NCI-H1105 treated with DMSO at 0.1 percent for 48 hours (cell line): ENCODE measurements at regions not wholly inside any gene's neighbourhood (a gene's known extent, or its start where the extent isn't known, plus 50 kb on each side); places are given as distances from the start of the nearest gene placed in this dataset.
"Not testable (repeated sequence)": the region's sequence is repeated elsewhere in the genome, so short reads cannot be mapped to it uniquely, and the experiment has no call there.

Source experiments
- DNase-seq: peaks from one replicate; lab custom pipeline; 2025; lab: John Stamatoyannopoulos, UW

DNA sequence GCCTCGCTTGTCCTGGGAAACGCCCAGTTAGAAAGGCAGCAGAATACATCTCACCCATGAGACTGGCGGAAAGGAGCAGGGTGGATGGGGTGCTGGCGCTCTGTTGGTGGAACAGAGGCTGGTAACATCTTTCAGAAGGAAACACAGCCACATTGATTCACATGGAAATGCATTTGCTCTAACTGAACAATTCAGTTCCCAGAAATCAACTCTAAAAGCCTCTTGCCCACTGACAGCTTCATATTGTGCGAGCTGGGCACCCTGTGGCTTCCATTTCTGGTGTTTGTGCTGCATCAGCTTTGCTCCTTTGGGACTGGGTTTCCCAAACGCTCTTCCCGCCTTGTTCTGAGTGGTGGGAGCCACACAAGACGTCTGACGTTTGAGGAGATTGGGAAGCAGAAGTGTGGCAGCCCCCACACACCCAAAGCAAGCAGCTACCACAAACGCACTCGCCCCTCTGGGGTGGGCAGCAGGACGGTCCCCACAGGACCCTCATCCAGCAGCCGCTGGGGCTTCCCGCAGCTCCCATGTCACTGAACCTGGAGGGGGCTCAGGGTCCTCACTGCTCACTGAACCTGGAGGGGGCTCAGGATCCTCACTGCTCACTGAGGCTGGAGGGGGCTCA, 229.5 kb downstream of the ERMARD start:
- no peak for DNase-seq

DNA sequence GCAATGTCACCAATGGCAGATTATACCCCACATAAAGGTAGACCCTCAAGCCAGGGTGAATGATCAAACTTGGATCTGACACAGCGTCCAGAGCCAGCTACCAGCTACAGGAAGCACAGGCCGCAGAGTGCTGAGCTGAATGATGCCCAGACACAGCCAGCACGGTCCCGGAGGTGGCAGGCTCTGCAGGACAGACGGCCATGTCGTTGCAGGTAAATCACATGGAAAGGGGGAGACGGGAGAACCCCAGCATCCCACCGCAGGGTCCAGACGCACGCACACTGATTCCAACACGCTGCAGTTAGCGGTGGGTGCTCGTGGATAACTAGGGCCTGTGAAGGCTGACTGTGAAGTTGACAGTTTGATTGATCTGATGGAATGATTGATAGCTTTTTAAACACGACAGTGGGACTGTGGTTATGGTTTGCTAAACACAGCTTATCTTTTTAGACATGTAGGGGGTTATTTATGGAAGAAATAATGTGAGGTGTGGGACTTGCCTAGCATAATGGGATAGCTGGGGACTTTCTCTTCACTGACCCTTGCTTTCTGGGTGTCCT, 228.5 kb downstream of the ERMARD start:
- no peak for DNase-seq

DNA sequence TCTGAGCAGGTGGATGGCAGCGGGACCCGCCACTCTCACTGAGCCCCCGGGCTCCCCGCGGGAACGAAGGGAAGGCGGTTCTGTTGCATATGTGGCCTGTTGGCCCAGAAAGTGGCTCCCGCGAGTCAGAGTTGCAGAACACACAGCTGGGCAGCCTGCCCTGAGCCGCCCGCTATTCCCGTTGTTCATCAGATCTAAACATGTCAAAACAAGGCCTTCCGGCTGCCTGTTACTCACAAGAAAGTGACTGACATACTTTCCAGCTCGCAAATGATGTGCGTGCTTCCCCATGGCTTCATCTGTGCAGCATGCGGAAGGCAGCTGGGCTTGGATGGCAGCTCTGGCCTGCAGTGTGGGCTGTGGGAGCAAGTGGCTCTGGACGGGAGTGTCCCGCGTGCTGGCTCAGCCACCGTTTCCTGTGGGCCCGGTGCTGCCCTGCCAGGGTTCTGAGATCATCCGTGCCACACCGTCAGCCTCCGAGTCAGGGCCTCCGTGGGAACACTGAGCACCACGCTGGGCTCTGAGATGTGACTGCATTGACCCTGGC, 227.3 kb downstream of the ERMARD start:
- no peak for DNase-seq

DNA sequence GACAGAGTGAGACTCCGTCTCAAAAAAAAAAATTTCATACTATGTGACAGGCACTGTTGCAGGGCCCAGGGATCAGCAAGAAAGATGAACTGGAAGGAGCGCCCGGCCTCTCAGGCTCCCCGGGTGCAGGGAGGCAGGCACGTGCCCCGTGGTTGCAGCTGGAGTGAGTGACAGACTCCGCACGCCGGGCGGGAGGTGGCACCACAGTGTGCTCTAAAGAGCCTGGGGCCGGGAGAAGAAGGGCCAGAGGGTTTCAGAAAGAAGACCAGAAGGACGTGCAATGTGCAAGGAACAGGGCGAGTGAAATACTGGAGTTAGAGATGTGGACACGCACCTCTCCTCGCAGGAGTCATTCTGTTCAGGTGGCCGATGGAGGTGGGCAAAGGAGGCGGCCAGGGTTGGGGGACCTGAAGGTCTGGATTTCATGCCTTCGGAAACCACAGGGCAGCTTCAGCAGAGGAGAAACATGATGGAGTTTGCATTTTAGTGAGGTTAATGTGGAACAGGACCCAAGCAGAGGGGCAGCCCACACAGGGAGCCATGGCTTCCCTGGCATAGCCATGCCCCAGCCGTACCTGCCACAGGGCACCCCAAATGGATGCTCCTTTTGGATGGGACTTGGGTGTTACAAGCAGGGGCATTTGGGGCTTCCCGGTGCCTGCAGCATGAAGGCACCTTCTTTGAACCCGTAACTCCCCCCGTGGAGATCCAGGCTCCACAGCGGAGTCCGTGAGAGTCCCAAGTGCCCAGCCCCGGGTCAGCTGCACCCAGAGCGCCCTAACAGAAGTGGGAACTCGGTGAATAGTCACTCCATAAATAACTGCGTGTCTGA, 226.2 kb downstream of the ERMARD start:
- DNase-seq: no peak

DNA sequence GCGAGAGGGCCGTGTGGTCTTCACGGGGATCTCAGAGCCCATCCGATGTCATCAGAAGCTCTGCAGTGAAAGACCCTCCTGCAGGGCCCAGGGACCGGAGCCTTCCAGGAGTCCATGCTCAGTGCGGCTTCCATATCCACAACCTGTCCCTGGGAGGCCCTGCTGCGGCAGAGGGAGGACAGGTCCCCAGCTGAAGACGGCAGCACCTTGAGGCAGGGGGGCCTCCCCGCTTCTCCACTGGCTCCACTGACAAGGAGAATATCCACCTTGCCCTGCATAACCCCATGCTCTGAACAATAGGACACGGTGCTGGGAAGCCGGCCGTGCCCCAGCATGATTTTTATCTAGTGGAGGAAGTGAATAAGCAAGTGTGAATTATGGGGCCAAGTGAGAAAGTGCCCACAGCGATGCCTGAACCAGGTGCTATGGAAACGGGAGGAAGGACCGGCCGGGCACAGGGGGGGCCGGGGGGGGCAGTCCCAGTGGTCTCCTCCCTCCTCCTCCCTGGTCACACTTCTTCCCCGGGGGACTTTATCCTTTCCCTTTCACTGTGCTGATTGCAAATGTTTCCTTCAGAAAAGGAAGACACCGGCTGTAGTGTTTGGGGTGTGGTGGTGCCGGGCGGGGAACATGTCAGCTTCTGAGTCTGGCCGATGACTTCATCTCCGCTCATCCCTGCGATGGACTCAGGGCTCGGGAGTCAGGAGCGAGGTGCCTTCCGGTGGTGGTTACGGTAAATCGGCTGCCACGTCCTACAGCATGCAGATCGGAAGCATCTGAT, 225.1 kb downstream of the ERMARD start:
- DNase-seq: no peak

DNA sequence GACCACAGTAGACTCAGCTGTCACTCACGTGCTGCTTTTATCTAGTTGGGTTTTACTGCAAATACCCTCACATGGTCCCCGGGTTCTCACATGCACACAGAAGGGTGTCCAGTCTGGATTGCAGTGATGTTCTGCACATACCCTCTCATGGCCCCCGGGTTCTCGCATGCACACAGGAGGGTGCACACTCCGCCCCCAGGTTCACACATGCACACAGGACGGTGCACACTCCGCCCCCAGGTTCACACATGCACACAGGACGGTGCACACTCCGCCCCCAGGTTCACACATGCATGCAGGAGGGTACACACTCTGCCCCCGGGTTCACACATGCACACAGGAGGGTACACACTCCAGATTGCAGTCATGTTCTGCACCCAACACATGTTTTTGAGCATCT, 224.3 kb downstream of the ERMARD start:
- no peak for DNase-seq

DNA sequence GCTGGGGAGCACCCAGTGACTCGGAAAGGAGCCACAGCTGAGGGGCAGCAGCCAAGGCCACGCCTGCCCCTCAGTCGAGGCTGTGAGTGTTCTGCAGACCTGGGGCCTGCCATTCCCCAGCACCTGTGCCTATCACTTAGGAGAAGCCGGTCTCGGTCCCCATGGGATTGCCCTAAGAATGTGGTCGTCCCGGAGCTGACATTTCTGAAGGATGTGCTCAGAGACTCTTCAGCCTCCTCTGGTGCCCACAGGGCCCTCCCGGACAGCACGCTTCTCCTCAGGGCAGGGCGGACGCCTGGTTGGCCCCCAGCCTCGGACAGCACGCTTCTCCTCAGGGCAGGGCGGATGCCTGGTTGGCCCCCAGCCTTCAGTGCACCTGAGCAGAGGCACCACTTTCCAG, 223.9 kb downstream of the ERMARD start:
- no peak for DNase-seq

DNA sequence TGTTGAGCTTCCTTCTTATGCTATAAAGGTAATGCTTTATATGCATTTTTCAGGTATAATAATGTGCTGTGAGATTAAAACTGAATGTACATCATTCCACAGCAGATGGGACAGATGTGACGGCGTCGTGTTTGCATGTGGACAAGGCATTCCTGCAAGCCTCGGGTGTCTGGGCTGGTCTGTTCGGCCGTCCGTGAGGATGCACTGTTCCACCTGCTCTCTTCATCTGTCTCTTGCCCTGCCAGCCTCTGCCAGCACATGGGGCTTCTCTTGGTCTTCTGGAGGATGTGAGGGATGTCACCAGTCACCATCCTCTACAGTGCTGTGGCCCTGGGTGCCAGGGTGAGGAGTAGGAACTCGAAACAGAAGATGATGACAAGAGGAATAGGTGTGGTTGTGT, 223.2 kb downstream of the ERMARD start:
- no peak for DNase-seq

DNA sequence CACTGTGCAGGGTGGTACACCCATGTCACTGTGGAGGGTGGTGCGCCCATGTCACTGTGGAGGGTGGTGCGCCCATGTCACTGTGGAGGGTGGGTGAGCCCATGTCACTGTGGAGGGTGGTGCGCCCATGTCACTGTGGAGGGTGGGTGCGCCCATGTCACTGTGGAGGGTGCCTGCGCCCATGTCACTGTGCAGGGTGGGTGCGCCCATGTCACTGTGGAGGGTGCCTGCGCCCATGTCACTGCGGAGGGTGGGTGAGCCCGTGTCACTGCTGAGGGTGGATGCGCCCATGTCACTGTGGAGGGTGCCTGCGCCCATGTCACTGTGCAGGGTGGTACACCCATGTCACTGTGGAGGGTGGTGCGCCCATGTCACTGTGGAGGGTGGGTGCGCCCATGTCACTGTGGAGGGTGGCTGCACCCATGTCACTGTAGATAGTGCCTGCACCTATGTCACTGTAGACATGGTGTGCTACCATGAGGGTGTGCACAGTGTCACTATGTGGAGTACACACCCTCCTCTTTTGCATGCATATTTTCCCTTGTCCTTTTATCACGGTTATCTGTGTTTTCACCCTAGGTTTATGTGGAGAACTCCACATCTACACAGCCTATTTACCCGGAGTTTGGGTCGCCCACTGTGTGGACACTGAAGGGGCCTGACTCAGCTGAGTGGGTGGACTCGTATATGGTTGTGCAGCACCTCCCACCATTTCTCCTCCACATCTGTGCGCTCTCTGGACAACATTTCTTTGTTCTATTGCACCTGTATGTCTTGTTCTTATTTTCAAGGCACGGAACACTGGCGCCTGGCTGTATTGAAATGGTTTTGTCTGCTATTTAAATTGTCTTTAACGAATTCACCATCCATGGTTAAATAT, 222.4 kb downstream of the ERMARD start:
- DNase-seq: not testable (repeated sequence)

DNA sequence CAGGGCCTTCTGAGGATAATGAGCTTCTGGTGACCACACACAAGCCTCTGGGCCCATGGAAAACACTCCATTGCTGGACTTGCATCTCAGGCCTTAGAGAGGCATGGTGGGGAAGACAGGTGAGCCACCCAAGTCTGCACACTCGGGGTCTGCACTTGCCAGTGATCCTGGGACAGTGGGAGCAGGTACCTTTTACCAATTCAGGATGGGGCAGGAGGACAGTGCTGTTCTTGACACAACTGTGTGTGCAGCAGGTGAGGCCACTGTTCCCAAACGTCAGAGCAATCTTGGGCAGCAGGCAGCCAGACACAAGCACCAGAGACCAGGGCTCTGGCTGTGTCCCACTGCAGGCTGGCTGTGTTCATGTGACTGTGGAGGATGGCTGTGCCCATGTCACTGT, 221.3 kb downstream of the ERMARD start:
- DNase-seq: no peak

DNA sequence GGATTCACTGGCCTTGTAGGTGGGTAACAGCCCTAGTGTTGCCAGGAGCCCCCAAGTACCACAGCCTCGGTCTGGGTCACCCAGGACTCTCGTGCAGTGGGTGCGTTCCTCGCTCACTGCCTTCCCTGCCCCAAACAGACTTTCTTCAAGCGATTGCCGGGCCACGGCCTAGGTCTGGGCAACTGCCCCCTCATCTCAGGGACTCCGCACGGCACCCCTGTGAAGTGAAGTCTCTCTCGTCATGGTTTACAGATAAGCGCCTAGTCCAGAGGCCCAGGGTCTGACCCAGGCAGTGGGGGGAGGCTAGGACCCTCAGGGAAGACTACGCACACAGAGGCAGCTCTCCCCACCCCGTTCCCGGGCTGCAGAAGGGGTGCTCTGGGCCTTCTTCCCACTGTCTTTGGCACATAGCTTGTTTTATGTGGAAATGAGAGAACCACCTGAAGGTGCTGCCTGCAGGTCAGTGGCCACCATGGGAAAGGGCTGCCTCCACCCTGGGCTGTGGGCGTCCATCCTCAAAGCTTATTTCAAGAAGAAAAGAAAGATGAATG, 220.8 kb downstream of the ERMARD start:
- DNase-seq: no peak

DNA sequence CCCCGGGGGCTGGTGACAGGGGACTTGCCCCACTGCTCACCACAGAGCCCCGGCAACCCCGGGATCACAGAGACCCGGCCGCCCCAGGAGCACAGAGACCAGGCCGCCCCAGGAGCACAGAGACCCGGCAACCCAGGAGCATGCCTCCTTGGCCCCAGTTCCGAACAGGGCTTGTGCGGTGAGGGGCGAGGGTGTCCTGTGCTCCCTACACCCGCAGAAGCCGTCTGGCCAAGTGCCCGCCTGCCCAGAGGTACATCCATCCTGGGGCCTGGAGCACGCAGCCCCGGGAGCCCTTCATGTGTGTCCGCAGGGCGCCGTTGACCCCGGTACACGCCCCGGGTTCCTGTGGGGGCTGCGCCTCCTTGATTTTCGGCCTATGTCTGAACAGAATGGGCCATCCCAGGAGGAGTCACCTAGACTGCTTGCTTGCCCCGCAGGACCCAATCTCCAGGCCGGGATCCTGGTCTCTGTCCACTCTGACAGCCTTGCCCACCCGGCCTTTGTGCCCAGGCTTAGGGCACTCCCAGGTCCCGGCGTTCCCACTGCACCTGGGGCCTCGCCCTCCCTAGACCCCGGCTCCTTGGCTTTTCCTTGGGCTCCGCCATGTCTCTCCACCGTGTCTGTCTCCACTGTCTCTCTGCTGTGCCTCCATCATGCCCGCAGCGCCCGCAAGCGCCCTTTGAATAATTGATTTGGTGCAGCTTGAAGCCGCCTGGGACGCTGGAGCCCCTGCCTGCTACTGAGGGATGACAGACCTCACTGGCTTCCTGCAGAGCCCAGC, 219.8 kb downstream of the ERMARD start:
- DNase-seq: no peak

DNA sequence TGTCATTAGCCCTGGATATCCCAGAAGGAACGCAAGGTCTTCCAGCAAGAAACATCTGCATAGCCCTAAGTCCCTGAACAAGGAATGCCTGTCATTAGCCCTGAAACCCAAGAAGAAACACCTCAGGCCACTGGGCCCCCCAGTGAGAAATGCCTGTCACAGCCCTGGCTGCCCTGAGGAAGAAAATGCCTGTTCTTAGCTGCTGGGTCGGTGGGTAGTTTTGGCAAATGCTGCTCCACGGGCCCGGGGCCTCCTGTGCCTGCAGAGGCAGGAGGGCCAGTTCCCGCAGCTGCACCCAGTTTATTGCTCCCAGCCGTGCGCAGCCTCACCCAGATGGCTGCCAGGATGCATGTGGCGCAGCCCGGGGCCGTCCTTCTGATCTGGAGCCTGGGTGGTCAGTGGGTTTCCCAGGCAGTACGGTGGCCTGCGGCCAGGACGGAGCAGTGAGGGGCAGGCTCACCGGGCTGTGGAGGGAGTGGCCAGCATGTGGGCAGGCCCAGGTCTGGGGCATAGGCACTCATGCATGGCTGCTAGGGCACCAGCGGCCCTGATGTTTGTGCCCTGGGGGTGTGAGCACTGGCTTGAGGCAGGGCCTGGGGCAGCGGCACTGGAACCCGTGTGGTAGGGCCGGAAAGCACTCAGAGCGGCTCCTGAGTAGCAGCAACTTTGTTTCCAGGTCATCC, 219.0 kb downstream of the ERMARD start:
- no peak for DNase-seq

DNA sequence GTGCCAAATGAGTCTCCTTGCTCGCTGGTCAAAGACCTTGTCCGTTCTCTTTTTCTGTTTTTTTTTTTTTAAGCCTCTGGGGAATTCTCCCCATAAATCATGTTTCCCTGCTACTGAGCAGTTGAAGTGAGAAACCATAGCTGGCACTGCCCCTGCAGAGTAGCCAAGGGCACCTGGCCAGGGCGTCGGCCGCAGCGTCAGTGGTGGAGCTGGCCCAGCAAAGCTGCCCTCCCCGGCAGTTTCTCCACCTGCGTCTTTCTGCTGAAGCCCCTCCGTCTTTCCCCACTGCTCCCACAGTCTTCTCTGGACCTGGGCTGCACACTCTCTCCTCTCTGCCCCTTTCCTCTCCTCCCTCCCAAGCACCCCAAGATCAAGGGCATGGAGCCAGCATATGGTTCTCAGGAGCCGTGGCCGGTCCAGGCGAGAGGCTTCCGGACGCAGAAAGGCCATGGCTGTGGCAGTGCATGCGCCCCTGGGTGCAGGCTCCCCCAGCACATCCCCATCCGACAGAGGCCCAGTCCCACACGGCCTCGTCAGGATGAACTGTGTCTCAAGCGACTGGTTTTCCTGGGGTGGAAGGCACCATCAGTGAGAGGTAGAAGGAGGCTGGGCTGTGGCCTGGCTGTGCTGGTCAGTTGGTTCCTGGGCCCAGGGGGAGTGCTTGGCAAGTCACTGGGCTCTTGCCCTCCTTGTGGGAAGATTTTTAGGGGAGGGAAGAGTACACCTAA, 218.1 kb downstream of the ERMARD start:
- DNase-seq: no peak

DNA sequence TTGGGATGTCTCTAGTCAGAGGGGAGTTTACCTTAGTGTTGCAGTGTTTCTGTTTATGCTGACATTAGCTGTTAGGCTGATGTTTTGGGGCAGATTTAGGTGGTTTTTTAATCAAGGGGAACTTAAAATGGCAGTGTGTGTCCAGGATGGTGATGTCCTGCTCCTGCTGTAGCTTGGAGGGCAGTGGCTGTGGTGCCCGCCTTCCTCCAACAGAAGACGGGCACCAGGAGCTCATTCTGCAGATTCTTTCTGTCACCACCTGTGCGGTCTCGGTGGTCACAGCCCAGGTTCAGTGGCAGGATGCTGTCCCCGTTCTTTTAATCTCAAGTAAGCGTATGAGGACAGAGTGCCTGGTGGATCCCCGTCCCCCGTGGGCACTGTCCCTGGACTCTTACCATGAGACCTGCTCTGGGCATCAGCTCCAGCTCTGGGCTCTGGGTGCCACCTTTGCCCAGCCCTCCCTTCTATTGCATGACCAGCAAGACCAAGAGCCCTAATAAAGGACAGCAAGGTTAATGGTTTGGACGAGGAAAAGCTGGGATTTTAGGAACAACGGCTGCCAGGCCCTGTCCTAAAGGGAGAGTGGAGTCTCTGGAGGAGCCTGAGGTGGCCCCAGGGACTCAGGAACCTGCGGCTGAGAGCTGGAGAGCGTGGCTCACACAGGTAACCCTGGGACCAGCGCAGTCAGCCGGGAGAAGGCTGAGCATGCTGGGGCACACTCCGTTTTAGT, 217.3 kb downstream of the ERMARD start:
- no peak for DNase-seq

DNA sequence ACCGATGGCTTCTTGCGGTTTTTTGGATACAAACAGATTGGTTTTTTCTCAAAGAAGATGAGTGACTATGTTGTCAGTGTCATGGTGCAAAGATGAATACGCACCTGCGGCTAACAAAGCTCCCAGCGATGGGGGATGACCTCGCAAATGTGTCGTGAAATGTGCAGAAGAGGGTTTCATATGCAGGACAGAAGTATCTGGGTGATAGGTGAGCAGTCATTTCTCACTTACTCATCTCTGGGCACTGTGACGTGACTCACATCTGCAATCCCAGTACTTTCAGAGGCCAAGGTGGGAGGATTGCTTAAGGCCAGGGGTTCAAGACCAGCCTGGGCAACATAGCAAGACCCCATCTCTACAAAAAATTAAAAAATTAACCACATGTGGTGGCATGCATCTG, 216.3 kb downstream of the ERMARD start:
- DNase-seq: no peak

DNA sequence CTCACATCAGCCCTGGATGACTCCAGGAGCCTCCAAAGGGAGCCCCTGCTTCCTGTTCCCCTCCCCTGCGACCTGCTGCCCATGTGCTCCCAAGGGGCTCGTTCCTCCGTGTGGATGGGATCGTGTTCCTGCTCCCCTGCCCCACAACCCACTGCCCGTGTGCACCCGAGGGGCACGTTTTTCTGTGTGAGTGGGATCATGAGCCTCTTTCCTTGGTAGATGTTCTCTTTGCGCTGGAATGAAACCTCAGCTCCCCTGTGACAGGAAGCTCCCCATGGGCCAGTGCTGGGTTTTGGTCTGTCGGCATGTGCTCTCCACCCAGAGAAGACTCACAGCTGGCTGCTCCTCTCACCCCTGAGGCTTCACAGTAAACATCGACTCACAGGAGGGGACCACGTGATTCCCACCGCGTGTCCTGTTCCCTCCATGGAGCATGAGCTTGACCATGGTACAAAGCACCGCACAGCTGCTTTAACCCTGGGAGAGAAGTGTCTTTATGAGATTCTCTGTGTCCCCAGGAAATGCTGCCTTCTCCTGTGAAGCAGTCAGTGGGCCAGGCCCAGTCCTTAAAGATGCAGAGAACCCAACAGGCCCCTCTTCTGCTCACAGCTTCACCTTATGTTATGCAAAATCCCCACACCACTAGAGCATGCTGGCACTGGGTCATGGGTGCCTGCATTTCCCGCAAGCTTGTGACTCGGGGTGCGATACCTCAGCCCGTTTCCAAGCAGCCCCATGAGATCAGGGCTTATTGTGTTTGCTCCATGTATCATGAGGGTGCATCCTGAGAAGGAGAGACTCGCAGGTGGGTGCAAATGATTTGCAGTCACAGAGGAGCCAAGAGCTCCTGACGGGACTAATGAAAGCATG, 215.1 kb downstream of the ERMARD start:
- DNase-seq: no peak
